Hypothalamus (tissue), 51 donors: ENCODE measurements at regions not wholly inside any gene's neighbourhood (a gene's known extent, or its start where the extent isn't known, plus 50 kb on each side); places are given as distances from the start of the nearest gene placed in this dataset.

Experiments used
- DNase-seq, 51 donors: peaks; one replicate each; lab custom pipeline; 2025; lab: John Stamatoyannopoulos, UW

- no peak for DNase-seq
These were observed 736.7 kb upstream of the WWC1 start for GRCh38 chr5:167554564-167555290.

GRCh38 chr5:167555565-167556166, 735.8 kb upstream of the WWC1 start:
- DNase-seq: no peak

- DNase-seq: no peak
These were observed 734.1 kb upstream of the WWC1 start for GRCh38 chr5:167557359-167557758.

- DNase-seq: no peak
These were observed 729.6 kb upstream of the WWC1 start for GRCh38 chr5:167561796-167562195.

GRCh38 chr5:167564275-167564674, 727.2 kb upstream of the WWC1 start:
- no peak for DNase-seq

GRCh38 chr5:167565189-167565954, 726.1 kb upstream of the WWC1 start:
- DNase-seq: no peak

GRCh38 chr5:167570431-167570830, 721.0 kb upstream of the WWC1 start:
- no peak for DNase-seq

- no peak for DNase-seq
These were observed 719.6 kb upstream of the WWC1 start for GRCh38 chr5:167571824-167572223.

- DNase-seq: peak in 2 of 51 donors; percentile 1 to 68
These were observed 717.9 kb upstream of the WWC1 start for GRCh38 chr5:167573370-167574127.

- no peak for DNase-seq
These were observed 717.0 kb upstream of the WWC1 start for GRCh38 chr5:167574464-167574863.

- DNase-seq: no peak
These were observed 716.1 kb upstream of the WWC1 start for GRCh38 chr5:167575330-167575729.

GRCh38 chr5:167576126-167576525, 715.3 kb upstream of the WWC1 start:
- no peak for DNase-seq

- DNase-seq: no peak
These were observed 714.5 kb upstream of the WWC1 start for GRCh38 chr5:167576897-167577296.

GRCh38 chr5:167577616-167578015, 713.8 kb upstream of the WWC1 start:
- DNase-seq: no peak

- no peak for DNase-seq
These were observed 712.3 kb upstream of the WWC1 start for GRCh38 chr5:167578977-167579692.

GRCh38 chr5:167579693-167580055, 711.8 kb upstream of the WWC1 start:
- DNase-seq: no peak

GRCh38 chr5:167580608-167581007, 710.8 kb upstream of the WWC1 start:
- no peak for DNase-seq

GRCh38 chr5:167582283-167582682, 709.2 kb upstream of the WWC1 start:
- DNase-seq: no peak

GRCh38 chr5:167582886-167583285, 708.6 kb upstream of the WWC1 start:
- DNase-seq: no peak

- no peak for DNase-seq
These were observed 706.3 kb upstream of the WWC1 start for GRCh38 chr5:167585184-167585583.
